ENCODE measurements at regions not wholly inside any gene's neighbourhood (a gene's known extent, or its start where the extent isn't known, plus 50 kb on each side); places are given as distances from the start of the nearest gene placed in this dataset. TPM values are rescaled to one million over a fixed set of nuclear protein-coding genes. Genes with fewer than 3 reads are reported as not detected.

GRCh38 chr21:35106246-35106835 lies 57.2 kb upstream of the RUNX1 start:
- H3K27me3 Mint-ChIP-seq: no peaks in the 10 kb centered on the region
- H3K4me1 Mint-ChIP-seq: peaks cover 0 to 4% (median 0%) of the 10 kb centered on the region in 7 donors
- Histone ChIP-seq H3K27ac (ENCODE audit: low read depth, low read length) (no peak overlapping the region), H3K27me3 (ENCODE audit: control insufficient read depth in 2 of 2, insufficient read depth in 2 of 2, low read length in 2 of 2) (no peaks in the 10 kb centered on the region), H3K4me1 (ENCODE audit: control insufficient read depth in 2 of 2, insufficient read depth in 2 of 2, low read length in 2 of 2) (peaks cover 0 to 16% of the 10 kb centered on the region in 2 donors), H3K4me3 (ENCODE audit: low read length) (no peak overlapping the region), H3K9me3 (ENCODE audit: control insufficient read depth in 2 of 3, low read length in 3 of 3) (no peaks in the 10 kb centered on the region), H3K36me3 (ENCODE audit: control insufficient read depth in 2 of 3, insufficient read depth in 3 of 3, low read length in 3 of 3) (no peaks in the 10 kb centered on the region)
- ATAC-seq (no peak), DNase-seq (no peak)
- peaks cover 0 to 6% (median 0%) of the 10 kb centered on the region in 11 donors for H3K9me3 Mint-ChIP-seq
- ChIA-PET CTCF (interaction anchor here (0.6 kb wide), 1 partner anchor 220 kb away, joined by 3 read pairs; no protein-coding TSS in a partner anchor), POLR2A (no interaction called here)
- H3K27ac Mint-ChIP-seq: no peak overlapping the region
- intact Hi-C loops (cut with micrococcal nuclease): no loop called here
- no peak overlapping the region for H3K4me3 Mint-ChIP-seq
- H3K36me3 Mint-ChIP-seq: peaks cover 0 to 2% (median 0%) of the 10 kb centered on the region in 5 donors

- intact Hi-C loops (cut with micrococcal nuclease): loop anchor here in 1 of 2 donors (1.0 to 5.0 kb wide), 2 partner anchors 54 to 210 kb away; no protein-coding TSS in a partner anchor
- no peaks in the 10 kb centered on the region for H3K9me3 Mint-ChIP-seq
- Histone ChIP-seq H3K4me3 (ENCODE audit: low read length) (peak overlapping the region; percentile 34), H3K4me1 (ENCODE audit: control insufficient read depth in 2 of 2, insufficient read depth in 2 of 2, low read length in 2 of 2) (peaks cover 0 to 16% of the 10 kb centered on the region in 2 donors), H3K36me3 (ENCODE audit: control insufficient read depth in 2 of 3, insufficient read depth in 3 of 3, low read length in 3 of 3) (no peaks in the 10 kb centered on the region), H3K9me3 (ENCODE audit: control insufficient read depth in 2 of 3, low read length in 3 of 3) (no peaks in the 10 kb centered on the region), H3K27me3 (ENCODE audit: control insufficient read depth in 2 of 2, insufficient read depth in 2 of 2, low read length in 2 of 2) (no peaks in the 10 kb centered on the region), H3K27ac (ENCODE audit: low read depth, low read length) (peak overlapping the region; percentile 52)
- no peaks in the 10 kb centered on the region for H3K27me3 Mint-ChIP-seq
- H3K36me3 Mint-ChIP-seq: no peaks in the 10 kb centered on the region
- peaks cover 0 to 4% (median 0%) of the 10 kb centered on the region in 7 donors for H3K4me1 Mint-ChIP-seq
- ATAC-seq (peak; percentile 98), DNase-seq (peak in 8 of 9 donors; percentile 13 to 81 (median 78))
- no peak overlapping the region for H3K27ac Mint-ChIP-seq
- CTCF ChIA-PET: interaction anchor here (0.6 to 0.7 kb wide), 2 partner anchors 152 to 159 kb away, joined by 3 to 4 read pairs; no protein-coding TSS in a partner anchor
- POLR2A ChIA-PET: interaction anchor here (0.7 kb wide), 1 partner anchor 15 kb away, joined by 3 read pairs; no protein-coding TSS in a partner anchor
- no peak overlapping the region for H3K4me3 Mint-ChIP-seq
Measured at GRCh38 chr21:35102488-35103371, 53.6 kb upstream of the RUNX1 start.

- Mint-ChIP-seq H3K4me1 (peaks cover 0 to 7% (median 0%) of the 10 kb centered on the region in 7 donors), H3K4me3 (no peak overlapping the region), H3K36me3 (no peaks in the 10 kb centered on the region), H3K27ac (no peak overlapping the region), H3K27me3 (no peaks in the 10 kb centered on the region), H3K9me3 (peaks cover 0 to 2% (median 0%) of the 10 kb centered on the region in 11 donors)
- no peaks in the 10 kb centered on the region for H3K27me3 ChIP-seq (ENCODE audit: control insufficient read depth in 2 of 2, insufficient read depth in 2 of 2, low read length in 2 of 2)
- no peak for DNase-seq
- ChIA-PET CTCF (interaction anchor here (0.6 kb wide), 1 partner anchor 1395 kb away, joined by 3 read pairs; no protein-coding TSS in a partner anchor), POLR2A (interaction anchor here (1.0 kb wide), 1 partner anchor 53 kb away, joined by 4 read pairs; no protein-coding TSS in a partner anchor)
- peaks cover 0 to 16% of the 10 kb centered on the region in 2 donors for H3K4me1 ChIP-seq (ENCODE audit: control insufficient read depth in 2 of 2, insufficient read depth in 2 of 2, low read length in 2 of 2)
- intact Hi-C loops (cut with micrococcal nuclease): loop anchor here in 1 of 2 donors (5.0 kb wide), 1 partner anchor 208 kb away; no protein-coding TSS in a partner anchor
- no peak for ATAC-seq
- H3K9me3 ChIP-seq (ENCODE audit: control insufficient read depth in 2 of 3, low read length in 3 of 3): no peaks in the 10 kb centered on the region
- no peak overlapping the region for H3K4me3 ChIP-seq (ENCODE audit: low read length)
- H3K27ac ChIP-seq (ENCODE audit: low read depth, low read length): no peak overlapping the region
- H3K36me3 ChIP-seq (ENCODE audit: control insufficient read depth in 2 of 3, insufficient read depth in 3 of 3, low read length in 3 of 3): no peaks in the 10 kb centered on the region
Measured at GRCh38 chr21:35100349-35100811, 51.3 kb upstream of the RUNX1 start.

- Histone ChIP-seq H3K36me3 (ENCODE audit: control insufficient read depth in 2 of 3, insufficient read depth in 3 of 3, low read length in 3 of 3) (no peaks in the 10 kb centered on the region), H3K4me1 (ENCODE audit: control insufficient read depth in 2 of 2, insufficient read depth in 2 of 2, low read length in 2 of 2) (peaks cover 0 to 16% of the 10 kb centered on the region in 2 donors), H3K27me3 (ENCODE audit: control insufficient read depth in 2 of 2, insufficient read depth in 2 of 2, low read length in 2 of 2) (no peaks in the 10 kb centered on the region), H3K9me3 (ENCODE audit: control insufficient read depth in 2 of 3, low read length in 3 of 3) (no peaks in the 10 kb centered on the region), H3K4me3 (ENCODE audit: low read length) (no peak overlapping the region), H3K27ac (ENCODE audit: low read depth, low read length) (no peak overlapping the region)
- Mint-ChIP-seq H3K36me3 (peaks cover 0 to 2% (median 0%) of the 10 kb centered on the region in 5 donors), H3K4me3 (no peak overlapping the region), H3K27me3 (no peaks in the 10 kb centered on the region), H3K9me3 (peaks cover 0 to 4% (median 0%) of the 10 kb centered on the region in 11 donors), H3K27ac (no peak overlapping the region), H3K4me1 (peaks cover 0 to 7% (median 0%) of the 10 kb centered on the region in 7 donors)
- no peak for ATAC-seq
- intact Hi-C loops (cut with micrococcal nuclease): no loop called here
- POLR2A ChIA-PET: interaction anchor here (0.7 kb wide), 1 partner anchor 51 kb away, joined by 3 read pairs; no protein-coding TSS in a partner anchor
- CTCF ChIA-PET: no interaction called here
- DNase-seq: no peak
Measured at GRCh38 chr21:35099310-35099709, 50.2 kb upstream of the RUNX1 start.

Small RNAs in the stretch of these regions (microRNA-seq; reads per million reads assigned to microRNA genes)
- not detected for gene MIR802 (ENCODE audit: borderline microRNAs expressed)
